ENCODE measurements at regions not wholly inside any gene's neighbourhood (a gene's known extent, or its start where the extent isn't known, plus 50 kb on each side); places are given as distances from the start of the nearest gene placed in this dataset.
"Not testable (repeated sequence)": the region's sequence is repeated elsewhere in the genome, so short reads cannot be mapped to it uniquely, and the experiment has no call there.

DNA sequence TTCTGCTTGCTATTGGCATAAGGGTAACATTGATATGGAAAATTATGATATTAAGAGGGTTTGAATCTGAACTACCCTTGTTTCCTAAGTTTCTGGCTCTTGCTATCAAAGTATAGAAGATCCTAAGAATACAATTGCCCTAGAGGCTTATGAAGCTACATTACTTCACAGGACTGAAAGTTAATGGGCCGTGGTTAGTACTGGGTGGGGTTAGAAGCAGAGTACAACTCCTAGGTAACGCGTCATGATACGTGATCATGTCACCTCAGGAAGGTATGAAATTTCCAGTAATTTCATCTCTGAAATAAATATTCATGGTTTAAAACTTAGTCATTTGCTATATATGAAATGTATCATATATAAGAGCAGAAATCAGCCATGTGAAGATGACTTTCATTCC is 743.8 kb upstream of the NEGR1 start:
- CTCF ChIA-PET: no interaction called here
- H3K27ac ChIP-seq (ENCODE audit: low read depth, low read length): no peak overlapping the region
- no peak for DNase-seq (ENCODE audit: low read depth, low spot score)
- TF ChIP-seq CTCF (IDR thresholded peaks at IDR 0.05; ENCODE audit: low read depth, low read length): no peak
- H3K9me3 ChIP-seq (ENCODE audit: control insufficient read depth, insufficient read depth, low read length): no peaks in the 10 kb centered on the region
- no peaks in the 10 kb centered on the region for H3K27me3 ChIP-seq (ENCODE audit: control insufficient read depth, insufficient read depth, low read length)
- POLR2A ChIA-PET: no interaction called here
- no peak overlapping the region for H3K4me3 ChIP-seq (ENCODE audit: low read depth, low read length)

- Histone ChIP-seq H3K9me3 (ENCODE audit: control insufficient read depth, insufficient read depth, low read length) (no peaks in the 10 kb centered on the region), H3K4me3 (ENCODE audit: low read depth, low read length) (no peak overlapping the region), H3K27ac (ENCODE audit: low read depth, low read length) (no peak overlapping the region), H3K27me3 (ENCODE audit: control insufficient read depth, insufficient read depth, low read length) (no peaks in the 10 kb centered on the region)
- CTCF ChIA-PET: no interaction called here
- DNase-seq (ENCODE audit: low read depth, low spot score): no peak
- no peak for TF ChIP-seq CTCF (IDR thresholded peaks at IDR 0.05; ENCODE audit: low read depth, low read length)
- POLR2A ChIA-PET: no interaction called here
Measured at GRCh38 chr1:73009938-73010337, 727.6 kb upstream of the NEGR1 start.

- Histone ChIP-seq H3K27me3 (ENCODE audit: control insufficient read depth, insufficient read depth, low read length) (no peaks in the 10 kb centered on the region), H3K9me3 (ENCODE audit: control insufficient read depth, insufficient read depth, low read length) (no peaks in the 10 kb centered on the region), H3K4me3 (ENCODE audit: low read depth, low read length) (no peak overlapping the region), H3K27ac (ENCODE audit: low read depth, low read length) (no peak overlapping the region)
- DNase-seq (ENCODE audit: low read depth, low spot score): no peak
- ChIA-PET CTCF (no interaction called here), POLR2A (no interaction called here)
- TF ChIP-seq CTCF (IDR thresholded peaks at IDR 0.05; ENCODE audit: low read depth, low read length): no peak
Measured at GRCh38 chr1:73009311-73009710, 727.0 kb upstream of the NEGR1 start.

- H3K9me3 ChIP-seq (ENCODE audit: control insufficient read depth, insufficient read depth, low read length): no peaks in the 10 kb centered on the region
- ChIA-PET CTCF (no interaction called here), POLR2A (no interaction called here)
- DNase-seq (ENCODE audit: low read depth, low spot score): no peak
- H3K27me3 ChIP-seq (ENCODE audit: control insufficient read depth, insufficient read depth, low read length): no peaks in the 10 kb centered on the region
- H3K4me3 ChIP-seq (ENCODE audit: low read depth, low read length): no peak overlapping the region
- no peak overlapping the region for H3K27ac ChIP-seq (ENCODE audit: low read depth, low read length)
- no peak for TF ChIP-seq CTCF (IDR thresholded peaks at IDR 0.05; ENCODE audit: low read depth, low read length)
Measured at GRCh38 chr1:72997624-72998023, 715.3 kb upstream of the NEGR1 start.

DNA sequence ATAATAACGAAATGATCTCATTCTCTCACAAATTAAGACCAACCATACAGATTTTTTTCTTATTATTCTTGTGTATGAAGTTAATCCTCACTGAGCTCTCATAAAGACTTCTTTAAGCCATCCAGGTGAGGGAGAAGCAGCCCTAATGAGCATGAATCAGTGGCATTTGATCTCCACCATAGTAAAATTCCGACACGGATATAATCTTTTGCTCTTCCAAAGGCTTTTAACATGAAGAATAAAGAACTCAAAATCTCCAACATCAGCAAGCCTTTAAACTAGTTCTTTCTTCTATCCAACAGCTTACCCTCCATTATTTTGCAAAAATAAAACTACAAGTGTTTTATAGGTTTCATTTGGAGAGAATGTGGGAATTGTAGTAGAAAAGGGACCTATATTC is 714.7 kb upstream of the NEGR1 start:
- Histone ChIP-seq H3K4me3 (ENCODE audit: low read depth, low read length) (no peak overlapping the region), H3K27ac (ENCODE audit: low read depth, low read length) (no peak overlapping the region), H3K27me3 (ENCODE audit: control insufficient read depth, insufficient read depth, low read length) (no peaks in the 10 kb centered on the region), H3K9me3 (ENCODE audit: control insufficient read depth, insufficient read depth, low read length) (no peaks in the 10 kb centered on the region)
- no peak for TF ChIP-seq CTCF (IDR thresholded peaks at IDR 0.05; ENCODE audit: low read depth, low read length)
- no peak for DNase-seq (ENCODE audit: low read depth, low spot score)
- CTCF ChIA-PET: no interaction called here
- POLR2A ChIA-PET: no interaction called here

GRCh38 chr1:72987871-72988270 is 705.5 kb upstream of the NEGR1 start:
- POLR2A ChIA-PET; H3K9me3 ChIP-seq (ENCODE audit: control insufficient read depth, insufficient read depth, low read length); H3K4me3 ChIP-seq (ENCODE audit: low read depth, low read length); CTCF ChIA-PET; H3K27ac ChIP-seq (ENCODE audit: low read depth, low read length); H3K27me3 ChIP-seq (ENCODE audit: control insufficient read depth, insufficient read depth, low read length); DNase-seq (ENCODE audit: low read depth, low spot score): not testable (repeated sequence)
